ENCODE measurements at regions not wholly inside any gene's neighbourhood (a gene's known extent, or its start where the extent isn't known, plus 50 kb on each side); places are given as distances from the start of the nearest gene placed in this dataset.

- no peaks in the 10 kb centered on the region for H3K9me3 ChIP-seq (ENCODE audit: control insufficient read depth, insufficient read depth, low read depth, low read length)
- no peak overlapping the region for H3K27ac ChIP-seq (ENCODE audit: extremely low read depth, low read depth, low read length)
- no peaks in the 10 kb centered on the region for H3K4me1 ChIP-seq (ENCODE audit: control insufficient read depth, insufficient read depth, low read length)
- no peaks in the 10 kb centered on the region for H3K36me3 ChIP-seq (ENCODE audit: control insufficient read depth in 2 of 2, insufficient read depth in 1 of 2, low read length in 2 of 2)
- ChIA-PET POLR2A (no interaction called here), CTCF (no interaction called here)
- no peak overlapping the region for H3K4me3 ChIP-seq (ENCODE audit: low read depth, low read length)
- TF ChIP-seq ZNF423 (tag by site-specific recombination; IDR thresholded peaks at IDR 0.05), result no peak
- no peak for TF ChIP-seq ZBTB20 (tag by site-specific recombination; IDR thresholded peaks at IDR 0.05)
- TF ChIP-seq ZNF121 (tag by site-specific recombination; IDR thresholded peaks at IDR 0.05), result no peak
- no peak for TF ChIP-seq HIC1 (tag by site-specific recombination; IDR thresholded peaks at IDR 0.05)
- no peak for TF ChIP-seq ZNF133 (tag by site-specific recombination; IDR thresholded peaks at IDR 0.05)
- TF ChIP-seq SP7 (tag by site-specific recombination; IDR thresholded peaks at IDR 0.05), result no peak
Measured at GRCh38 chr18:7492385-7492784, 74.7 kb upstream of the PTPRM start.

GRCh38 chr18:7497081-7497480, 70.0 kb upstream of the PTPRM start:
- ChIA-PET CTCF (no interaction called here), POLR2A (no interaction called here)
- TF ChIP-seq ZNF366 (tag by site-specific recombination; conservative IDR thresholded peaks at IDR 0.05) (peak; percentile 55; the same call in 1 of the 2 replicates), SP3 (tag by site-specific recombination; IDR thresholded peaks at IDR 0.05) (no peak), ZNF670 (tag by site-specific recombination; IDR thresholded peaks at IDR 0.05; ENCODE audit: low read depth) (no peak), ZNF513 (tag by site-specific recombination; IDR thresholded peaks at IDR 0.05) (peak; percentile 98), EGR2 (tag by site-specific recombination; IDR thresholded peaks at IDR 0.05; ENCODE audit: low read depth) (peak; percentile 78; the same call in 1 of the 2 replicates), ZNF521 (tag by site-specific recombination; IDR thresholded peaks at IDR 0.05) (0 out of 2 replicates have a peak, but pooled peaks have one; percentile 33), ZNF791 (tag by site-specific recombination; IDR thresholded peaks at IDR 0.05) (0 out of 2 replicates have a peak, but pooled peaks have one; percentile 32), ZNF626 (tag by site-specific recombination; IDR thresholded peaks at IDR 0.05) (no peak), ZNF768 (tag by site-specific recombination; IDR thresholded peaks at IDR 0.05) (no peak), ZFHX2 (tag by site-specific recombination; conservative IDR thresholded peaks at IDR 0.05) (0 out of 2 replicates have a peak, but pooled peaks have one; percentile 27)
- H3K36me3 ChIP-seq (ENCODE audit: control insufficient read depth in 2 of 2, insufficient read depth in 1 of 2, low read length in 2 of 2), result no peaks in the 10 kb centered on the region
- no peaks in the 10 kb centered on the region for H3K4me1 ChIP-seq (ENCODE audit: control insufficient read depth, insufficient read depth, low read length)
- no peak overlapping the region for H3K4me3 ChIP-seq (ENCODE audit: low read depth, low read length)
- H3K9me3 ChIP-seq (ENCODE audit: control insufficient read depth, insufficient read depth, low read depth, low read length), result no peaks in the 10 kb centered on the region
- H3K27ac ChIP-seq (ENCODE audit: extremely low read depth, low read depth, low read length), result no peak overlapping the region

- H3K27ac ChIP-seq (ENCODE audit: extremely low read depth, low read depth, low read length), result no peak overlapping the region
- no peaks in the 10 kb centered on the region for H3K36me3 ChIP-seq (ENCODE audit: control insufficient read depth in 2 of 2, insufficient read depth in 1 of 2, low read length in 2 of 2)
- ChIA-PET POLR2A (no interaction called here), CTCF (no interaction called here)
- no peak overlapping the region for H3K4me3 ChIP-seq (ENCODE audit: low read depth, low read length)
- H3K4me1 ChIP-seq (ENCODE audit: control insufficient read depth, insufficient read depth, low read length), result no peaks in the 10 kb centered on the region
- H3K9me3 ChIP-seq (ENCODE audit: control insufficient read depth, insufficient read depth, low read depth, low read length), result no peaks in the 10 kb centered on the region
- TF ChIP-seq YY2 (tag by site-specific recombination; IDR thresholded peaks at IDR 0.05) (no peak), ZNF530 (tag by site-specific recombination; IDR thresholded peaks at IDR 0.05; ENCODE audit: low read depth) (no peak), TRIM28 (IDR thresholded peaks at IDR 0.05; ENCODE audit: borderline replicate concordance, low read length) (no peak), ZNF132 (tag by site-specific recombination; IDR thresholded peaks at IDR 0.05; ENCODE audit: borderline replicate concordance) (no peak), IKZF3 (tag by site-specific recombination; IDR thresholded peaks at IDR 0.05) (no peak), PRDM10 (tag by site-specific recombination; IDR thresholded peaks at IDR 0.05) (no peak), ZNF600 (tag by site-specific recombination; IDR thresholded peaks at IDR 0.05) (no peak), ZNF184 (tag by site-specific recombination; IDR thresholded peaks at IDR 0.05) (no peak), ZBTB8A (tag by site-specific recombination; IDR thresholded peaks at IDR 0.05) (no peak), CTCF (tag by site-specific recombination; IDR thresholded peaks at IDR 0.05) (no peak)
Measured at GRCh38 chr18:7511106-7511505, 56.0 kb upstream of the PTPRM start.

Measured in HEK293 (cell line).